Suprapubic skin (tissue), 4 donors: ENCODE measurements at regions not wholly inside any gene's neighbourhood (a gene's known extent, or its start where the extent isn't known, plus 50 kb on each side); places are given as distances from the start of the nearest gene placed in this dataset.

ENCODE experiments used
- DNase-seq, 2 donors: peaks; one replicate each; pipeline ENCODE4 v3.0.0-alpha.2; 2019; ENCODE audit warnings: low spot score in 2 of 2
- H3K27ac ChIP-seq: fragments of 200-600 bp; sonication (generic); one replicate; pipeline ENCODE4 v1.5.1; 2019
- H3K27me3 ChIP-seq: fragments of 200-600 bp; sonication (generic); one replicate; pipeline ENCODE4 v1.5.1; 2019
- H3K36me3 ChIP-seq: fragments of 200-600 bp; sonication (generic); one replicate; pipeline ENCODE4 v1.5.1; 2019
- H3K4me1 ChIP-seq: fragments of 200-600 bp; sonication (generic); one replicate; pipeline ENCODE4 v1.5.1; 2019
- H3K4me3 ChIP-seq: fragments of 200-600 bp; sonication (generic); one replicate; pipeline ENCODE4 v1.5.1; 2019; ENCODE audit warnings: mild to moderate bottlenecking
- H3K9me3 ChIP-seq: fragments of 200-600 bp; sonication (generic); one replicate; pipeline ENCODE4 v1.5.1; 2019
- CTCF ChIP-seq, 2 donors: fragments of 200-600 bp in 1 of 2; fragments of 450-650 bp in 1 of 2; sonication (generic) in 1 of 2; IDR thresholded peaks; one replicate each; pipeline ENCODE4 v1.5.1; 2016 to 2019; ENCODE audit warnings: antibody characterized with exemption in 2 of 2, mild to moderate bottlenecking in 1 of 2, moderate library complexity in 1 of 2
- EP300 ChIP-seq: sonication (generic); formaldehyde crosslinking; IDR thresholded peaks from one replicate; pipeline ENCODE4 v1.6.1; 2017; ENCODE audit warnings: antibody characterized with exemption
- POLR2A ChIP-seq, 2 donors: fragments of 450-650 bp; IDR thresholded peaks; one replicate each; pipeline ENCODE4 v1.6.1; 2017; ENCODE audit warnings: antibody characterized with exemption in 2 of 2, mild to moderate bottlenecking in 2 of 2, moderate library complexity in 2 of 2
- POLR2AphosphoS5 ChIP-seq, 3 donors: sonication (generic); formaldehyde crosslinking; IDR thresholded peaks; one replicate each; pipeline ENCODE4 v1.6.1; 2017; ENCODE audit warnings: antibody characterized with exemption in 3 of 3
- WGBS: methylation state at CpG from one replicate; pipeline ENCODE4 v1.1.5; 2018; 5-methylcytosine and 5-hydroxymethylcytosine counted together

GRCh38 chrX:99192421-99192820, 1217.7 kb downstream of the PCDH19 start:
- no peaks in the 10 kb centered on the region for H3K36me3 ChIP-seq
- no peaks in the 10 kb centered on the region for H3K9me3 ChIP-seq
- 45% methylated on average over 1 of the region's 1 CpG for WGBS
- H3K4me1 ChIP-seq: no peaks in the 10 kb centered on the region
- TF ChIP-seq POLR2A (IDR thresholded peaks at IDR 0.05) (no peak), EP300 (no peak), POLR2AphosphoS5 (IDR thresholded peaks at IDR 0.05) (no peak), CTCF (IDR thresholded peaks at IDR 0.05) (no peak)
- H3K4me3 ChIP-seq: no peak overlapping the region
- no peak overlapping the region for H3K27ac ChIP-seq
- no peaks in the 10 kb centered on the region for H3K27me3 ChIP-seq
- DNase-seq: no peak

- no peak for DNase-seq
Measured at GRCh38 chrX:99184153-99184552, 1225.9 kb downstream of the PCDH19 start.

GRCh38 chrX:99172958-99173357, 1237.1 kb downstream of the PCDH19 start:
- TF ChIP-seq CTCF (IDR thresholded peaks at IDR 0.05) (no peak), POLR2AphosphoS5 (IDR thresholded peaks at IDR 0.05) (no peak), EP300 (no peak), POLR2A (IDR thresholded peaks at IDR 0.05) (no peak)
- 61% methylated on average over 3 of the region's 3 CpGs for WGBS
- no peak overlapping the region for H3K27ac ChIP-seq

More at GRCh38 chrX:99184153-99184552, 1225.9 kb downstream of the PCDH19 start:
- WGBS: 48% methylated on average over 1 of the region's 1 CpG
- no peak for TF ChIP-seq EP300
- no peak for TF ChIP-seq POLR2AphosphoS5 (IDR thresholded peaks at IDR 0.05)
- TF ChIP-seq CTCF (IDR thresholded peaks at IDR 0.05): no peak
- TF ChIP-seq POLR2A (IDR thresholded peaks at IDR 0.05): no peak
- Histone ChIP-seq H3K4me3 (no peak overlapping the region), H3K27ac (no peak overlapping the region), H3K9me3 (no peaks in the 10 kb centered on the region), H3K4me1 (no peaks in the 10 kb centered on the region), H3K27me3 (no peaks in the 10 kb centered on the region), H3K36me3 (no peaks in the 10 kb centered on the region)

GRCh38 chrX:99142745-99143144, 1267.3 kb downstream of the PCDH19 start:
- Histone ChIP-seq H3K9me3 (no peaks in the 10 kb centered on the region), H3K36me3 (no peaks in the 10 kb centered on the region), H3K4me1 (no peaks in the 10 kb centered on the region), H3K27ac (no peak overlapping the region), H3K27me3 (no peaks in the 10 kb centered on the region), H3K4me3 (no peak overlapping the region)
- TF ChIP-seq POLR2AphosphoS5 (IDR thresholded peaks at IDR 0.05) (no peak), CTCF (IDR thresholded peaks at IDR 0.05) (no peak), EP300 (no peak), POLR2A (IDR thresholded peaks at IDR 0.05) (no peak)
- WGBS: 71% methylated on average over 2 of the region's 2 CpGs
- no peak for DNase-seq

More at GRCh38 chrX:99172958-99173357, 1237.1 kb downstream of the PCDH19 start:
- no peaks in the 10 kb centered on the region for H3K4me1 ChIP-seq
- H3K27me3 ChIP-seq: no peaks in the 10 kb centered on the region
- H3K36me3 ChIP-seq: no peaks in the 10 kb centered on the region
- no peaks in the 10 kb centered on the region for H3K9me3 ChIP-seq
- DNase-seq: no peak
- H3K4me3 ChIP-seq: no peak overlapping the region

GRCh38 chrX:99137488-99137887, 1272.6 kb downstream of the PCDH19 start:
- TF ChIP-seq EP300 (no peak), CTCF (IDR thresholded peaks at IDR 0.05) (no peak)
- Histone ChIP-seq H3K27me3 (no peaks in the 10 kb centered on the region), H3K27ac (no peak overlapping the region), H3K36me3 (no peaks in the 10 kb centered on the region), H3K4me3 (no peak overlapping the region), H3K9me3 (no peaks in the 10 kb centered on the region), H3K4me1 (no peaks in the 10 kb centered on the region)
- no peak for DNase-seq
- 47% methylated on average over 3 of the region's 3 CpGs for WGBS
